WTC11 (cell line): ENCODE measurements at regions not wholly inside any gene's neighbourhood (a gene's known extent, or its start where the extent isn't known, plus 50 kb on each side); places are given as distances from the start of the nearest gene placed in this dataset.

Experiments used
- ATAC-seq: fragments of 200-7000 bp; cut with Tn5 transposase; 2 replicates; pipeline ENCODE4 v1.10.0; 2021; ENCODE audit warnings: mild to moderate bottlenecking, moderate library complexity
- CTCF ChIA-PET: fragments of 300-600 bp; sonication (Branson Sonifier 250); formaldehyde crosslinking; loops from one replicate; lab custom pipeline; 2021; ENCODE audit warnings: antibody characterized with exemption; lab: Charles Lee
- POLR2A ChIA-PET: fragments of 350-600 bp; sonication (Branson Sonifier 250); formaldehyde crosslinking; loops from one replicate; lab custom pipeline; 2021; ENCODE audit warnings: antibody characterized with exemption; lab: Charles Lee
- DNase-seq: peaks from one replicate; pipeline ENCODE4 v3.0.0; 2021; ENCODE audit warnings: low spot score
- H3K27ac Mint-ChIP-seq: 2 replicates; pipeline ENCODE4 v1.8.0; 2021; ENCODE audit warnings: mixed read lengths
- H3K27me3 Mint-ChIP-seq: 2 replicates; pipeline ENCODE4 v1.8.0; 2021; ENCODE audit warnings: low read depth, mild to moderate bottlenecking, moderate library complexity, mixed read lengths
- H3K36me3 Mint-ChIP-seq: 2 replicates; pipeline ENCODE4 v1.8.0; 2021; ENCODE audit warnings: mixed read lengths
- H3K4me1 Mint-ChIP-seq: 2 replicates; pipeline ENCODE4 v1.8.0; 2022; ENCODE audit warnings: mixed read lengths
- H3K4me3 Mint-ChIP-seq: 2 replicates; pipeline ENCODE4 v1.8.0; 2021; ENCODE audit warnings: mild to moderate bottlenecking, moderate library complexity, mixed read lengths
- H3K9me3 Mint-ChIP-seq: 2 replicates; pipeline ENCODE4 v1.8.0; 2021; ENCODE audit warnings: mixed read lengths
- ARID4B ChIP-seq: sonication (generic); formaldehyde crosslinking; IDR thresholded peaks from 2 replicates; pipeline ENCODE4 v1.8.0; 2023; ENCODE audit warnings: missing genetic modification reagents, mild to moderate bottlenecking, borderline replicate concordance
- ERG ChIP-seq: fragments of 250-450 bp; sonication (Bioruptor Pico); IDR thresholded peaks from 2 replicates; pipeline ENCODE4 v1.8.0; 2021; ENCODE audit warnings: mild to moderate bottlenecking
- MYBL2 ChIP-seq: sonication (generic); formaldehyde crosslinking; IDR thresholded peaks from 2 replicates; pipeline ENCODE4 v1.8.1; 2023; ENCODE audit warnings: mild to moderate bottlenecking, moderate library complexity, missing genetic modification reagents
- NFYB ChIP-seq: sonication (generic); formaldehyde crosslinking; conservative IDR thresholded peaks from 2 replicates; pipeline ENCODE4 v1.8.0; 2022; ENCODE audit warnings: low read depth, missing genetic modification reagents
- PREB ChIP-seq: sonication (generic); formaldehyde crosslinking; IDR thresholded peaks from 2 replicates; pipeline ENCODE4 v1.8.1; 2022; ENCODE audit warnings: mild to moderate bottlenecking, missing genetic modification reagents, moderate library complexity, borderline replicate concordance
- RORB ChIP-seq: fragments of 250-450 bp; sonication (Bioruptor Pico); IDR thresholded peaks from 2 replicates; pipeline ENCODE4 v1.9.0; 2021; ENCODE audit warnings: mild to moderate bottlenecking
- SOX15 ChIP-seq: fragments of 250-450 bp; sonication (Bioruptor Pico); IDR thresholded peaks from 2 replicates; pipeline ENCODE4 v1.9.0; 2021; ENCODE audit warnings: mild to moderate bottlenecking
- SP1 ChIP-seq: sonication (generic); formaldehyde crosslinking; conservative IDR thresholded peaks from 2 replicates; pipeline ENCODE4 v1.8.1; 2022; ENCODE audit warnings: missing genetic modification reagents
- STAT6 ChIP-seq: sonication (generic); formaldehyde crosslinking; conservative IDR thresholded peaks from 2 replicates; pipeline ENCODE4 v1.8.1; 2023; ENCODE audit warnings: mild to moderate bottlenecking, low read depth, missing genetic modification reagents, moderate library complexity
- ZNF121 ChIP-seq: sonication (generic); formaldehyde crosslinking; IDR thresholded peaks from 2 replicates; pipeline ENCODE4 v1.8.0; 2023; ENCODE audit warnings: missing genetic modification reagents
- ZNF263 ChIP-seq: sonication (generic); formaldehyde crosslinking; IDR thresholded peaks from 2 replicates; pipeline ENCODE4 v1.8.1; 2022; ENCODE audit warnings: low read depth, mild to moderate bottlenecking, moderate library complexity, missing genetic modification reagents
- ZNF425 ChIP-seq: fragments of 250-450 bp; sonication (Bioruptor Pico); conservative IDR thresholded peaks from 2 replicates; pipeline ENCODE4 v1.9.0; 2021; ENCODE audit warnings: mild to moderate bottlenecking
- ZNF532 ChIP-seq: fragments of 250-450 bp; sonication (Bioruptor Pico); IDR thresholded peaks from 2 replicates; pipeline ENCODE4 v1.9.0; 2021; ENCODE audit warnings: mild to moderate bottlenecking, borderline replicate concordance

GRCh38 chr12:9380650-9381049 lies 172.5 kb upstream of the PZP start (continued):
- TF ChIP-seq PREB (CRISPR knock-in tag), result no peak
- no peak for TF ChIP-seq ZNF263 (CRISPR knock-in tag)
- TF ChIP-seq SOX15, result no peak
- no peak for TF ChIP-seq SP1 (CRISPR knock-in tag)
- TF ChIP-seq ZNF121 (CRISPR knock-in tag), result no peak
- no peak for TF ChIP-seq STAT6 (CRISPR knock-in tag)
- TF ChIP-seq ZNF532 (CRISPR knock-in tag), result no peak
- TF ChIP-seq MYBL2 (CRISPR knock-in tag), result no peak

- Mint-ChIP-seq H3K4me3 (no peak overlapping the region), H3K36me3 (no peaks in the 10 kb centered on the region), H3K27me3 (no peaks in the 10 kb centered on the region), H3K4me1 (peaks cover 6% of the 10 kb centered on the region; the same call in 1 of the 2 replicates), H3K27ac (no peak overlapping the region), H3K9me3 (no peaks in the 10 kb centered on the region)
- TF ChIP-seq RORB (CRISPR knock-in tag) (no peak), NFYB (CRISPR knock-in tag) (no peak), ARID4B (CRISPR knock-in tag) (no peak), ZNF425 (CRISPR knock-in tag) (no peak), ERG (CRISPR knock-in tag) (no peak)
- ATAC-seq (no peak; the same call in 1 of the 2 replicates), DNase-seq (no peak)
- POLR2A ChIA-PET, result no interaction called here
- CTCF ChIA-PET, result interaction anchor here (0.8 to 4.5 kb wide), 11 partner anchors 12 to 371 kb away, joined by 4 to 48 read pairs (median 5); no protein-coding TSS in a partner anchor
These were observed 171.0 kb upstream of the PZP start for GRCh38 chr12:9379023-9379742.
